Thymus (tissue), 11 donors: ENCODE measurements at regions not wholly inside any gene's neighbourhood (a gene's known extent, or its start where the extent isn't known, plus 50 kb on each side); places are given as distances from the start of the nearest gene placed in this dataset.

Source experiments
- DNase-seq, 9 donors: peaks; one replicate each; pipeline ENCODE4 v3.0.0-alpha.2; 2013; ENCODE audit warnings: low spot score in 9 of 9, low read depth in 6 of 9, missing footprints in 1 of 9
- H3K27ac ChIP-seq, 2 donors: one replicate each; pipeline ENCODE4 v1.5.1; 2013; ENCODE audit warnings: control low read depth in 1 of 2, low read depth in 1 of 2, low read length in 1 of 2, mild to moderate bottlenecking in 1 of 2, moderate library complexity in 1 of 2
- H3K27me3 ChIP-seq, 2 donors: one replicate each; pipeline ENCODE4 v1.5.1; 2013; ENCODE audit warnings: low read length in 1 of 2; ENCODE audit not compliant: control insufficient read depth in 2 of 2, insufficient read depth in 1 of 2
- H3K36me3 ChIP-seq, 2 donors: one replicate each; pipeline ENCODE4 v1.5.1; 2013; ENCODE audit warnings: low read length in 1 of 2, mild to moderate bottlenecking in 1 of 2, moderate library complexity in 1 of 2; ENCODE audit not compliant: control insufficient read depth in 2 of 2, insufficient read depth in 2 of 2
- H3K4me1 ChIP-seq, 2 donors: one replicate each; pipeline ENCODE4 v1.5.1; 2013; ENCODE audit warnings: low read length in 2 of 2; ENCODE audit not compliant: control insufficient read depth in 2 of 2, insufficient read depth in 2 of 2
- H3K4me3 ChIP-seq, 2 donors: one replicate each; pipeline ENCODE4 v1.5.1; 2013; ENCODE audit warnings: low read length in 2 of 2, control low read depth in 1 of 2, mild to moderate bottlenecking in 1 of 2
- H3K9me3 ChIP-seq, 2 donors: one replicate each; pipeline ENCODE4 v1.5.1; 2013; ENCODE audit warnings: low read length in 1 of 2, mild to moderate bottlenecking in 1 of 2; ENCODE audit not compliant: control insufficient read depth in 2 of 2, insufficient read depth in 1 of 2
- WGBS: extraction: QIAGEN DNeasy Blood & Tissue Kit; methylation state at CpG from one replicate; pipeline ENCODE4 v1.1.7; 2013; 5-methylcytosine and 5-hydroxymethylcytosine counted together
- donor health status: healthy.

DNA sequence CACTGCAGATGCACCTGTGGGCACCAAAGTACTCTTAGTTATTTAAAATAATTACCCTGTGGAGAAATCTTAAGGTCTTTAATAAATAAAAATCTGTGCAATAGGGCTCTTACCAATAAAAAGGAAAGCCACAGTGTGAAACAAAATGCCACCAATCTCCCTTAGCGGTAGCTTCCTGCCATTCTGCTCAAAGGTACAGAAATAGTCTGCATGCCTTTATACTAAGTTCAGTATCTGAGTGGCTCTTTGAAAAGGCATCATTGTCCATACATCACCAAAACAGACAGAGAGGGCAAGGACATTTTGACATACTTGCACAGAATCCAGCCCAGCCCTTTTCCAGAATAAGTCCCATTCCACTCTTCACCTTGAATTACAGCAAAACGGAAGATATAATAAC lies 161.0 kb downstream of the KLF12 start:
- Histone ChIP-seq H3K27ac (no peak overlapping the region), H3K27me3 (no peaks in the 10 kb centered on the region), H3K36me3 (no peaks in the 10 kb centered on the region), H3K4me1 (no peaks in the 10 kb centered on the region), H3K4me3 (no peak overlapping the region), H3K9me3 (no peaks in the 10 kb centered on the region)
- no peak for DNase-seq
- WGBS, result 97% methylated on average over 2 of the region's 2 CpGs

- Histone ChIP-seq H3K9me3 (no peaks in the 10 kb centered on the region), H3K4me1 (no peaks in the 10 kb centered on the region), H3K36me3 (no peaks in the 10 kb centered on the region), H3K27ac (no peak overlapping the region), H3K4me3 (no peak overlapping the region), H3K27me3 (no peaks in the 10 kb centered on the region)
- no peak for DNase-seq
- 94% methylated on average over 7 of the region's 7 CpGs for WGBS
These were observed 161.7 kb downstream of the KLF12 start for GRCh38 chr13:73972545-73972944.

DNA sequence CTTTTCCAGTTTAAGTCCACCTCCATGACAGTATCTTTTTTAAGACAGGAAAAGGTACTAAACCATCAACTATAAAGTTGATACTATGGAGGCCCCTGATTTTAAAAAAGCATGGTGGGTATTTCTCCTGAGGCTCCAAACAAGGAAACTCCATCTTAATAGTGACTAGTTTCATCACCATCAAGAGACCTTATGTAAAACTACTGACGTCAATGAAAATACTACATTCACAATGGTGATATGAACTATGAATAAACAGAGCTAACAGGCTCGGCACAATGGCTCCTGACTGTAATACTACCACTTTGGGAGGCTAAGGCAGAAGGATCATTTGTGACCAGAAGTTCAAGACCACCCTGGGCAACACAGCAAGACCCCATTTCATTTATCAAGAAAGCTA lies 162.7 kb downstream of the KLF12 start:
- Histone ChIP-seq H3K27ac (no peak overlapping the region), H3K27me3 (no peaks in the 10 kb centered on the region), H3K4me1 (no peaks in the 10 kb centered on the region), H3K36me3 (no peaks in the 10 kb centered on the region), H3K4me3 (no peak overlapping the region), H3K9me3 (no peaks in the 10 kb centered on the region)
- WGBS, result 98% methylated on average over 2 of the region's 2 CpGs
- no peak for DNase-seq

DNA sequence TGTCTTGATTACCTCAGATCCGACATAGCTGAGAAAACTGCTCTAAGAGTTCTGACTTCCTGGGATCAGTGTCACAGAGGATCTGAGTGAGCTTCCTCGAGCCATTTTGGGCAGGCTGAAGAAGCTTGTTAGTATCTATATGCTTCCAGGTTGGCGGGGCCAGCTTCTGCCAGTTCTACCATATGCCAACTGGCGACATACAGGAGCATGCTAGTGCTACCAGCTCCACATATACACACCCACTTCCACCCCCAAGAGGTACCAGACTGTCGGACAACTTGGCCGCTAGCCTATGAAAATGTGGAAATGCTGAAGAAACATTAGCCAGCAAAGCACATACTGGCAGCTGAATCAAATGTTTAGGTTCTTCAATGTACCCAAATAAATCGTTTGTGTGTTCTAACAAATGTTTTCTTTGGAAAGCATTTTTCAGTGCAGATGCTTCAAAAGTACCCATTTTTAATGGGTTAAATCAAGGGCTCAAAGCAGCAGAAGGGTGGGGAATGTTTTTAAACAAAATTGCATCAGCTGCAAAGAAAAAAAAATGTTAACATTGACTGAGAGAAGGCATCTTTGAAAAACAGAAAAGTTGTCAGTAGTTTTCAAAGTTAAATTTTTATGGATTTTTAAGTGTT lies 163.7 kb downstream of the KLF12 start:
- Histone ChIP-seq H3K36me3 (no peaks in the 10 kb centered on the region), H3K9me3 (no peaks in the 10 kb centered on the region), H3K27ac (no peak overlapping the region), H3K27me3 (no peaks in the 10 kb centered on the region), H3K4me1 (no peaks in the 10 kb centered on the region), H3K4me3 (no peak overlapping the region)
- DNase-seq, result no peak
- 97% methylated on average over 7 of the region's 7 CpGs for WGBS

DNA sequence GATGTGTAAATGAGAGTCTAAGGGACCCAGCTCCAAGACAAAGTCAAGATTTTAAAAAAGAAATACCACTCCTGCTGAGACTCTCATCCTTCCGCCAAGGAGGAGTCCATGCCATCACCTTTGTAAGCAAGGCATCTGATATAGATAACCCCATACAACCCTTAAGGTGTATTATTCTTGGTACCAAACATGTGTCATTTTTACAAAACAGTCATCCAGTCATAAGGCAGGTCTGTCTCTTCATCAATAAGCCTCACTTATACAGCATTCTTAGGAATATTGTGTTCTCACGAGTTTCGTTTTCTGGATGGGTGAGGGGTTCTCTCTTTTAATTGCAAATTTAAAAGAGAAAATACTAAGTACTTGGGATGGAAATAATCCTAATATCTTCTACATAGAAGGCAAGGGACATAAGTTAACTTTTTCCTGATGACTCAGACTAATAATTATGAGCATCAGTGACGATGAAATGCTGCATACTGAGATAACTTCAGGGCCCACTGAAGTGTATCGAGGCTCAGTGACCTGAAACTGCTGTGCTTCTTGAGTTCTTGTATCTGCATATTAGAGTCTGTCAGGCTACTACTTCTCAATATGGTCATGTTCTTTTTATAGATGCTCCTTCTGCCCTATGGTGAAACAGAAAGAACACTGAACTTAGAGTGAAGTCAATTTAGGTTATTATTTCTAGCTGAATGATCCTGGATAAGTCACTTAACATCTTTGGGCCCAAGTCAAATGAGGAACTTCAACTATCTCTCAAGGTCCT lies 166.6 kb downstream of the KLF12 start:
- no peaks in the 10 kb centered on the region for H3K4me1 ChIP-seq
- 95% methylated on average over 5 of the region's 5 CpGs for WGBS
- H3K27me3 ChIP-seq, result no peaks in the 10 kb centered on the region
- H3K27ac ChIP-seq, result no peak overlapping the region
- H3K4me3 ChIP-seq, result no peak overlapping the region
- DNase-seq, result no peak
- H3K9me3 ChIP-seq, result no peaks in the 10 kb centered on the region
- no peaks in the 10 kb centered on the region for H3K36me3 ChIP-seq

DNA sequence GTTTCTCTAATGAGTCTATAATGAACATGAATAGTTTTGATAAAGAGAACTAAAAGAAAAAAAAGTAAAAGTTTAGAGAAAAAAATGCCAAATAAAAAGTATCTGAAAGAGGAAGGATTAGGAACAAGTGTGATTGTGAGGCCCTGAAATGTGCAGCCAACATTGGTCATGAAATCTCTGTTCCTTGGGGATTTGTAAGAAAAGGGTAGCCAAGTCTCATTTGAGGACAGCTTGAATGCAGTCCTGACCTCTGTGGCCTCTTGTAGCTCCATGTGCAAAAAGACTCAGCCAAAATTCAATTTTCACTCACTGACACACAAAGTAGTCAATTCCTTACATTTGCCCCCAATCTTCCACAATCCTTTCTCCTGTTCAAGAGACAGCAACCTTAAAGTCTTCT lies 167.9 kb downstream of the KLF12 start:
- no peaks in the 10 kb centered on the region for H3K4me1 ChIP-seq
- H3K27ac ChIP-seq, result no peak overlapping the region
- H3K36me3 ChIP-seq, result no peaks in the 10 kb centered on the region
- DNase-seq, result no peak
- no peaks in the 10 kb centered on the region for H3K9me3 ChIP-seq
- no peaks in the 10 kb centered on the region for H3K27me3 ChIP-seq
- no peak overlapping the region for H3K4me3 ChIP-seq

- 89% methylated on average over 5 of the region's 5 CpGs for whole genome bisulfite sequencing
- Histone ChIP-seq H3K9me3 (no peaks in the 10 kb centered on the region), H3K36me3 (no peaks in the 10 kb centered on the region), H3K27ac (no peak overlapping the region), H3K4me3 (no peak overlapping the region), H3K4me1 (no peaks in the 10 kb centered on the region), H3K27me3 (no peaks in the 10 kb centered on the region)
- no peak for DNase-seq
These were observed 171.9 kb downstream of the KLF12 start for GRCh38 chr13:73962284-73962683.

DNA sequence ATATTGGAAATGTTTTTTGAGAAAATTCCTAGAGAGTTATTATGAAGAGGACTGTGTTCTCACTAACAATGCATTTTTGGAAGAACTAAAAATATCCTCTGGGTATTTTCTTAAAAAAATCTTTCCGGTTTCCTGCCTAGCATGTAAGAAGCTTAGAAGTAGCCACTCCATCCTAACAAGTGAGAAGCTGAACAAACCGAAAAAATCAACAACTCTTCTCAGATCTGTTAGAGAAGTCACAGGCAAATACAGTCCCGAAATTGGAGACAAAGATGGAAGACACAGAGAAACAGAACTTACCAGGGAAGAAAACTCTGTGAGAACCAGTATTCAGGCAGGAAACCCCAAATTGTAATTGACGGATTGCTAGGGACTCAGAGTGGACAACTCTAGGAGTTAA lies 173.0 kb downstream of the KLF12 start:
- 71% methylated on average over 4 of the region's 4 CpGs for WGBS
- no peak overlapping the region for H3K27ac ChIP-seq
- no peaks in the 10 kb centered on the region for H3K36me3 ChIP-seq
- H3K27me3 ChIP-seq, result no peaks in the 10 kb centered on the region
- no peaks in the 10 kb centered on the region for H3K9me3 ChIP-seq
- no peak for DNase-seq
- H3K4me1 ChIP-seq, result no peaks in the 10 kb centered on the region
- H3K4me3 ChIP-seq, result no peak overlapping the region

DNA sequence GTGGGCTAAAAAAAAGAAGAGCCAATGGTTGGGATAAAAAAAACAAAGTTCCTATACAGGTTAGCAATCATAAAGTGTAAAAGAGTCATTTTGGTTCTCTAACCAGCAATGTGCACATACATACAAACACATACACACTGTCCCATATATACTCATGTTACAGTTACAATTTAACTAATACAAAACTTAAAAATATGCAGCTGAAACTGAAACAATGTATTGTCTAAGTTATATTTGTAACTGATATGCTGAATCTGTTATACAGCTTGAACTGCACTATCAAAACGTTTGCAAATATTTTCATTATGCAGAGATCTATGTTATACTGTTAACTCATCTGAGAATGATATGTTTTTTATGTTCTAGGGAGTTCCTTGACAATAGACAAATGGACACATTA lies 173.7 kb downstream of the KLF12 start:
- Histone ChIP-seq H3K4me1 (no peaks in the 10 kb centered on the region), H3K9me3 (no peaks in the 10 kb centered on the region), H3K4me3 (no peak overlapping the region), H3K27me3 (no peaks in the 10 kb centered on the region), H3K27ac (no peak overlapping the region), H3K36me3 (no peaks in the 10 kb centered on the region)
- 80% methylated on average over 1 of the region's 1 CpG for WGBS
- DNase-seq, result no peak
